Suprapubic skin (tissue), 3 donors: ENCODE measurements at regions not wholly inside any gene's neighbourhood (a gene's known extent, or its start where the extent isn't known, plus 50 kb on each side); places are given as distances from the start of the nearest gene placed in this dataset.

Experiments
- CTCF ChIP-seq, 2 donors: fragments of 200-600 bp in 1 of 2; fragments of 450-650 bp in 1 of 2; sonication (generic) in 1 of 2; IDR thresholded peaks; one replicate each; pipeline ENCODE4 v1.5.1; 2016 to 2019; ENCODE audit warnings: antibody characterized with exemption in 2 of 2, mild to moderate bottlenecking in 1 of 2, moderate library complexity in 1 of 2
- EP300 ChIP-seq: sonication (generic); formaldehyde crosslinking; IDR thresholded peaks from one replicate; pipeline ENCODE4 v1.6.1; 2017; ENCODE audit warnings: antibody characterized with exemption
- POLR2A ChIP-seq, 2 donors: fragments of 450-650 bp; IDR thresholded peaks; one replicate each; pipeline ENCODE4 v1.6.1; 2017; ENCODE audit warnings: antibody characterized with exemption in 2 of 2, mild to moderate bottlenecking in 2 of 2, moderate library complexity in 2 of 2

- no peak for TF ChIP-seq EP300
- no peak for TF ChIP-seq CTCF (IDR thresholded peaks at IDR 0.05)
- no peak for TF ChIP-seq POLR2A (IDR thresholded peaks at IDR 0.05)
These were observed 776.7 kb downstream of the TBC1D32 start for GRCh38 chr6:120557554-120557953.
